Esophagus squamous epithelium (tissue), 5 donors: ENCODE measurements at regions not wholly inside any gene's neighbourhood (a gene's known extent, or its start where the extent isn't known, plus 50 kb on each side); places are given as distances from the start of the nearest gene placed in this dataset.
A peak's percentile ranks its signal among the peaks of the same experiment; 100 is the strongest.

ENCODE experiments used
- DNase-seq: peaks from one replicate; lab custom pipeline; 2025; lab: John Stamatoyannopoulos, UW
- H3K27ac ChIP-seq, 4 donors: fragments of 200-600 bp; sonication (generic); one replicate each; pipeline ENCODE4 v1.5.1; 2016 to 2019; ENCODE audit warnings: mild to moderate bottlenecking in 1 of 4
- H3K27me3 ChIP-seq, 4 donors: fragments of 200-600 bp; sonication (generic); 1 replicate in 3 of 4; 2 replicates in 1 of 4; pipeline versions ENCODE4 v1.5.1 to v1.6.0; 2017 to 2021; ENCODE audit warnings: antibody characterized with exemption in 1 of 4
- H3K36me3 ChIP-seq, 3 donors: fragments of 200-600 bp; sonication (generic); one replicate each; pipeline ENCODE4 v1.5.1; 2016 to 2019
- H3K4me1 ChIP-seq, 3 donors: fragments of 200-600 bp; sonication (generic); one replicate each; pipeline ENCODE4 v1.5.1; 2017 to 2019
- H3K4me3 ChIP-seq, 4 donors: fragments of 200-600 bp; sonication (generic); 1 replicate in 3 of 4; 2 replicates in 1 of 4; pipeline ENCODE4 v1.5.1; 2016 to 2019; ENCODE audit warnings: mild to moderate bottlenecking in 2 of 4, moderate library complexity in 1 of 4
- H3K9me3 ChIP-seq, 3 donors: fragments of 200-600 bp; sonication (generic); one replicate each; pipeline ENCODE4 v1.5.1; 2016 to 2019
- POLR2A ChIP-seq, 4 donors: fragments of 450-650 bp; IDR thresholded peaks; one replicate each; pipeline ENCODE4 v1.6.1; 2017; ENCODE audit warnings: antibody characterized with exemption in 4 of 4, mild to moderate bottlenecking in 4 of 4, moderate library complexity in 3 of 4
- WGBS, 2 donors: methylation state at CpG; one replicate each; pipeline ENCODE4 v1.1.5; 2018; 5-methylcytosine and 5-hydroxymethylcytosine counted together
- intact Hi-C: fragments of 100-400 bp; cut with DNase I; formaldehyde crosslinking; loops from one replicate; pipeline ENCODE4 v1.15.0; 2022
- TF ChIP-seq, protein P1 (sequence below), 6 experiments: fragments of 450-650 bp in 4 of 6; fragments of 200-600 bp in 2 of 6; sonication (generic) in 2 of 6; IDR thresholded peaks; one replicate each; pipeline ENCODE4 v1.5.1; 2016 to 2019; ENCODE audit warnings: antibody characterized with exemption in 6 of 6, mild to moderate bottlenecking in 4 of 6, moderate library complexity in 4 of 6
- donor health status: DM: yes; HTN: yes; CAD: no.

DNA sequence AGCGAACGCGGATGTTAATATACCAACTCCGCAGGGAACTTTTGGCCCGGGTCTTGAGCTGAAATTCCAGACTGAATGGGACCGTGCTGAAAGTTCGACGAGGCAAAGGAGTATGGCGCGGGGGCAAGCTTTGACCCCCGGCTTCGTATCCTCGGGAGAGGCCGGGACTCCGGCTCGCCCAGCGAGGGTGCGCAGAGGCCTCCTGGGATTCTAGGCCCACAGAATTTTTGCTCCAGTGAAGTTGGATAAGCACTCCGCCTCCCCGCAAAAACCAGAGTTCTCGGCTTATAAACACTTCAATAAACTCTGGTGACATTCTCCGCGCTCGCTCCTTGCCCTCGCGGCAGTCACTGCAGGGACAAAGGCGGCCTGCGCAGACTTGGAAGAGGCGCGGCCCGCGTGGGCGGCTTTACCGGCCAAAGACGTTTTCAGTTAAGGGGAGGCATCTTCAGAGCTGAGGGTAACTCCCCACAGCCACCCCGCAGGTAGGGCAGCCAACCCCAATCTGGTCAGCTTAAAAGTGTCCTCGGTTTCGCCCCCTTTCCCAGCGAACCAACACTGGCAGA lies 112.6 kb downstream of the KCNRG start:
- Histone ChIP-seq H3K9me3 (peaks cover 0 to 3% (median 0%) of the 10 kb centered on the region in 3 donors), H3K27me3 (peaks cover 13 to 65% (median 28%) of the 10 kb centered on the region in 4 donors), H3K4me3 (peak overlapping the region; percentile 24 to 96 (median 80)), H3K36me3 (no peaks in the 10 kb centered on the region), H3K4me1 (peaks cover 20 to 71% (median 45%) of the 10 kb centered on the region in 3 donors), H3K27ac (peak overlapping the region; percentile 4 to 100 (median 96))
- intact Hi-C loops, result no loop called here
- no peak for TF ChIP-seq POLR2A (IDR thresholded peaks at IDR 0.05)
- TF ChIP-seq, protein P1, sequence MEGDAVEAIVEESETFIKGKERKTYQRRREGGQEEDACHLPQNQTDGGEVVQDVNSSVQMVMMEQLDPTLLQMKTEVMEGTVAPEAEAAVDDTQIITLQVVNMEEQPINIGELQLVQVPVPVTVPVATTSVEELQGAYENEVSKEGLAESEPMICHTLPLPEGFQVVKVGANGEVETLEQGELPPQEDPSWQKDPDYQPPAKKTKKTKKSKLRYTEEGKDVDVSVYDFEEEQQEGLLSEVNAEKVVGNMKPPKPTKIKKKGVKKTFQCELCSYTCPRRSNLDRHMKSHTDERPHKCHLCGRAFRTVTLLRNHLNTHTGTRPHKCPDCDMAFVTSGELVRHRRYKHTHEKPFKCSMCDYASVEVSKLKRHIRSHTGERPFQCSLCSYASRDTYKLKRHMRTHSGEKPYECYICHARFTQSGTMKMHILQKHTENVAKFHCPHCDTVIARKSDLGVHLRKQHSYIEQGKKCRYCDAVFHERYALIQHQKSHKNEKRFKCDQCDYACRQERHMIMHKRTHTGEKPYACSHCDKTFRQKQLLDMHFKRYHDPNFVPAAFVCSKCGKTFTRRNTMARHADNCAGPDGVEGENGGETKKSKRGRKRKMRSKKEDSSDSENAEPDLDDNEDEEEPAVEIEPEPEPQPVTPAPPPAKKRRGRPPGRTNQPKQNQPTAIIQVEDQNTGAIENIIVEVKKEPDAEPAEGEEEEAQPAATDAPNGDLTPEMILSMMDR (IDR thresholded peaks at IDR 0.05), result no peak
- DNase-seq, result no peak
- 62 to 100% methylated on average over 2 to 36 of the region's 39 CpGs for WGBS, 2 donors

DNA sequence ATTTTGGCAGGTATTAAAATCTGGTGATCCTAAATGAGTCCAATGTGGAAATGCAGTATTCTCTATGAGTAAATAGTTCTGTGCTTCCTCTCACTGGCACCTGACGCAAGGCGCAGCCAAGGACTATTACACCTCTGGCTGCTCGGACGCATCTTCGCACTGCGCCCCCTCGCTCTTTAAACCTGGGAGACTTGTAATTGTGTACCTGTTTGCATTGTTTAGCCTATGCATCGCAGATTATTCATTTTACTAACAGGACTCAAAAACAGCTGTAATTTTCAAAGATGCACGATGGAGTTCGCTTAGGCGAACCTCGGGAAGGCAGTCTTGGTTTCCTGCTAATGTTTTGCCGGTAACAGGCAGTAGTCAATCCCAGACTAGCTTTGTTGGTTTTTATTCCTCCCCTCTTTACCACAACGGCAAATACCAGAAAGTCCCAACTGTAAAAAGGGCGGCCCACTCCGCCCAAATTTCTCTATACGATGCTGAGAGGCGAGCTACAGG lies 113.2 kb downstream of the KCNRG start:
- H3K27ac ChIP-seq, result no peak overlapping the region
- no peak for DNase-seq
- no peak overlapping the region for H3K4me3 ChIP-seq
- H3K9me3 ChIP-seq, result peaks cover 0 to 3% (median 0%) of the 10 kb centered on the region in 3 donors
- intact Hi-C loops, result no loop called here
- TF ChIP-seq POLR2A (IDR thresholded peaks at IDR 0.05), result no peak
- TF ChIP-seq, protein P1 (IDR thresholded peaks at IDR 0.05), result no peak
- no peaks in the 10 kb centered on the region for H3K36me3 ChIP-seq
- WGBS, 2 donors, result 78 to 89% methylated on average over 18 of the region's 18 CpGs
- H3K27me3 ChIP-seq, result peaks cover 13 to 71% (median 34%) of the 10 kb centered on the region in 4 donors
- H3K4me1 ChIP-seq, result peaks cover 20 to 68% (median 41%) of the 10 kb centered on the region in 3 donors

DNA sequence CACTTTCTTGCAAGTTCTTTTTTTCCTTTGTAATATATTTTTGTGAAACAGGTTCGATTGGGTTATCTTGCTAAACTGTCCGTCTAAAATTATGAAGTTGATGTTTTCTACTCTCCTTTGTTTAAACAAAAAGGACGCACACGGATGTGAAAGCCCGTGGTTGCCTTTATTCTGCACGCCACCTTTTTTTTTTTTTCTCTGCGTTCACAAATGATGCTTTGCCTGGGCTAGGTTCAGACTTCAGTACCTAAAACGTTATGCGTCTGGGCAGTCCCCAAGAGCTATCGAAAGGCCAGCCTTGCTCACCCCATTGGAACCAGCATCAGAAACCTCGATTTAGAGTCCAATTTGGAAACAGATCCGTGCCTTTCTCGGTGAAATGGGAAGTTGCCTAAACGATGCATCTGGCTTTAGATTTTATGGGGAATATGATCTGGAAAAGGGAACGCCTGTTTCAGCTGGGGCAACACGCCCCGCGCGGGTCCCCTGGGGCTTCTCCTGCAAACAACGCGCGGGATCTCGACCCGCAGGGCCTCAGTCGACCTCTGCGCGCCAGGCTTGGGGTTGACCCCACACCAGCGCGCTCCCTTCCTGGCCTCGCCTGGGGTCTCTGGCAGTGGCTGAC lies 113.9 kb downstream of the KCNRG start:
- no peak for TF ChIP-seq POLR2A (IDR thresholded peaks at IDR 0.05)
- TF ChIP-seq, protein P1 (IDR thresholded peaks at IDR 0.05), result no peak
- no peak for DNase-seq
- peak overlapping the region in 3 of 4 donors; percentile 37 to 71 (median 49) for H3K4me3 ChIP-seq
- intact Hi-C loops, result no loop called here
- peaks cover 0 to 3% (median 0%) of the 10 kb centered on the region in 3 donors for H3K9me3 ChIP-seq
- peaks cover 20 to 66% (median 41%) of the 10 kb centered on the region in 3 donors for H3K4me1 ChIP-seq
- peaks cover 13 to 79% (median 35%) of the 10 kb centered on the region in 4 donors for H3K27me3 ChIP-seq
- no peaks in the 10 kb centered on the region for H3K36me3 ChIP-seq
- peak overlapping the region in 2 of 4 donors; percentile 57 to 73 for H3K27ac ChIP-seq
- WGBS, 2 donors, result 51 to 72% methylated on average over 15 to 27 of the region's 30 CpGs

DNA sequence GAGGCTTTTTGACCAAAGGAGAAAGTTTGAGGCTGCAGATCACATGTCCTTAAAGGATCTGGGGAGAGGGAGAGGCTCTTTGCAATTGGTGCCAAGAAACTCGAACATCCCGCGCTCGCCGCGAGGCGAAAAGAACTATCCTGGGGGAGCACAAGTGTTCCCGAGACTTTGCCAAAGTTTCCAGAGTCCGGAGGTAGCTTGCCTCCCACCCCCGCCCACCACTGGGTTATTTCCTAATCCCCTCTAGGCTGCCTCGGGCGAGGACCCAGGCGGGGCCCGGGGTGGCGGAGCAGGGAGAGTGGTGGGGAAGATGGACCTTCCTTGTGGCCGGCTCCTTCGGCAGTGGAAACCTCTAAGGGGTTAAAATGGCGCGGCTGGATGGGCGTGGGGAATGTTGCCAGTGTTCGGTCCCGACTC lies 114.5 kb downstream of the KCNRG start:
- peaks cover 20 to 66% (median 41%) of the 10 kb centered on the region in 3 donors for H3K4me1 ChIP-seq
- intact Hi-C loops, result no loop called here
- peaks cover 13 to 84% (median 35%) of the 10 kb centered on the region in 4 donors for H3K27me3 ChIP-seq
- peaks cover 0 to 3% (median 0%) of the 10 kb centered on the region in 3 donors for H3K9me3 ChIP-seq
- WGBS, 2 donors, result 22 to 28% methylated on average over 10 to 12 of the region's 22 CpGs
- H3K36me3 ChIP-seq, result no peaks in the 10 kb centered on the region
- TF ChIP-seq, protein P1 (IDR thresholded peaks at IDR 0.05), result no peak
- no peak for TF ChIP-seq POLR2A (IDR thresholded peaks at IDR 0.05)
- peak overlapping the region in 3 of 4 donors; percentile 47 to 73 (median 57) for H3K27ac ChIP-seq
- no peak for DNase-seq
- peak overlapping the region; percentile 15 to 71 (median 43) for H3K4me3 ChIP-seq
